ENCODE measurements at regions not wholly inside any gene's neighbourhood (a gene's known extent, or its start where the extent isn't known, plus 50 kb on each side); places are given as distances from the start of the nearest gene placed in this dataset.
"Not testable (repeated sequence)": the region's sequence is repeated elsewhere in the genome, so short reads cannot be mapped to it uniquely, and the experiment has no call there.

- peak; percentile 16 for DNase-seq
Observed at GRCh38 chr12:126212824-126213223, 1147.6 kb downstream of the AACS start.

DNA sequence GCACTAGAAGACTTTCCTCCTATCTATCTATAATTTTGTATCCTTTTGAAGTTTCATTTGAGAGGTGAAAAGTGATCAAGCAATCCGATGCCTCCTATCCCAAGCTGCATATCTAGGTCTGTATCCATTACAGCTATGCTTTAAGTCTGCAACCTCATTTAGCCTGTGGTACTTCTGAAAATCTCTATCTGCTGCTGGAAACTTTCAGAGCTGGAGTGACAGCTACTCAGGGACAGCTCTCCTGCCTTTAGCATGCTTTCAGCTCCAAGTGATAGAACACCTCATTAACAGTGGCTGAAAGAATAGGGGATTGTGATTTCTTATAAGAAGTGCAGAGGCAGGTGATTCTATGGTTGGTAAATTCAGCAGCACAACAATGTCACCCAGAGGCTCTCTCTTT is 1153.5 kb downstream of the AACS start:
- no peak for DNase-seq

DNA sequence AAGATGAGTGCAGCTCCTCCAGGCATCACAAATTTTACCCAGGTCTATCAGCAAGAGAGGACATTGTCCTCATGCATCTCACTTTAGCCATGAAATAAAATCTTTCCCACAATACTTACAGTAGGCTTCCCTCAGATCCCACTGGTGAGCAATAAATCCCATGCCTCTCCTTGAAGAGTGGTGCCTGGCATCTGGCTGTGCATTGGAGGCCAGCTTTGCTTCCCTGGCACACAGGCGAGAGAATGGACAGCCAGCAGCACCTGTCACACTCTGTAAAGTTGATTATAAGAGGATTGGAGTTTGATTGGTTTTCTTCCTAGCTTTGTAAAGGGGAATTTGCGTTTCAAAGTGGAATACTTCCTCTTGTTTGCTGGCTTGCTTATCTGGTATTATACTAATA is 1153.9 kb downstream of the AACS start:
- DNase-seq = no peak

DNA sequence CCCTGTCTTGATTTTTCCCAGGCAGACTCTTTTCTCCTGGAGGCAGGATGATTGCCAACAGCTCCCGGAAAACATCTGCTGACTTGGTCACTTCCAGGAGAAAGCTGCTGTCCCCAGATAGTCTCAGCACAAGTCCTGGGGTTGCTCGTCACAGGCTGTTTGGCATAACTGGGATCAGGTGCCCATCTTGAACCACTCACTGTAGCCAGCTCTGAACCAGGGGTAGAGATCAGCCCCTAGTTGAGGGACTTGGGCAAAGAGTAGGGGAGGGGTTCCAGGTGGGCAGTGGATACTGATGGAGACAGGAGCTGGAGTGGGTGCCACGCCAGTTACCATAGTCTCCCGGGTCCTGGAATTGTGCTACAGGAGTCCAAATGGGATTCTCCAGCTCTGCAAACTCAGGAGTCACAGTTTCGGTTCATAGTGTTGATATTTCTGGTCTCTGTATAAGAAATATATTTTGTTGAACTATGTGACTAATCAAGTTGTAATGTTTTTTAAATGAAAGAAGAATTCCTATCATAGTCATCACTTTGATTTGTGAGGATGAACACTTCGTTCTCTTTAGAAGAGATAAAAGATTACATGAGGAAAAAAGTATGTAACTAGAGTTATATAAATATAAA is 1154.5 kb downstream of the AACS start:
- DNase-seq = no peak

GRCh38 chr12:126224032-126224431 is 1158.8 kb downstream of the AACS start:
- DNase-seq = no peak

GRCh38 chr12:126228936-126229335 is 1163.7 kb downstream of the AACS start:
- no peak for DNase-seq

DNA sequence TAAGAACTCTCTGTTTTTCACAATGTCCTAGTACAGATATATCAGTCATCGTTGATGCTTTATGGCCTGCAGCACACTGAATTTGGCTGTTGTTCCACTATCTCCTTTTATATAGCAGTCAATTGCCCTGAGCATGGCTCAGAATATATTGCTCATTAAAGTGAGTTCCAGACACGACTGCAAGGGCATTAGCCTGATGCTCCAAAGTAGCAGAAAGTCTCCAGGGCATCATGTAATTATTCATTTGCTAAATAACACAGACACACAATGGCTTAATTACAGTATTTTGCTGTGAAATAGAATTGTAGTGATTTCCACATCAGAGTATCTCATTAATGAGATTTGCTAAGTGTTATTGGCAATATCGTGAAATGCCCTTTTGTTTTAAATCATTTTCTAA is 1167.5 kb downstream of the AACS start:
- no peak for DNase-seq

DNA sequence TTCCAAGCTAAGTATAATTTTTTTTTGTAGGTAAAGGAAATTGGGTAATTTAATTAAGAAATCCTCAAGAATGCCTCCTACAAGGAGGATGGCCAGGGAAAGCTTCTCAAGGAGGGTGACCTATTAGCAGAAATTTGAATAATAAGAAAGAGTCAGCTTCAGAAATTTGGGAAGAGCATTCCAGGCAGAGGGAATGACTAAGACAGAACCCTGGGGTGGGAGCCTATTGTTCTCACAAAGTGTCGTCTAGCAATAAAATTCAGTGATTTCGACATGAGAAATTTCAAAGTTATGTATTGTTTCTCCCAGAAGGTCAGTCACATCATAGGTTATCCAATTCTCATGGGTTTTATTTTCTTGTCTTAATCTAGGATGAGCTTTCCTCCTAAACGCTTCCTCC is 1168.4 kb downstream of the AACS start:
- DNase-seq = no peak

DNA sequence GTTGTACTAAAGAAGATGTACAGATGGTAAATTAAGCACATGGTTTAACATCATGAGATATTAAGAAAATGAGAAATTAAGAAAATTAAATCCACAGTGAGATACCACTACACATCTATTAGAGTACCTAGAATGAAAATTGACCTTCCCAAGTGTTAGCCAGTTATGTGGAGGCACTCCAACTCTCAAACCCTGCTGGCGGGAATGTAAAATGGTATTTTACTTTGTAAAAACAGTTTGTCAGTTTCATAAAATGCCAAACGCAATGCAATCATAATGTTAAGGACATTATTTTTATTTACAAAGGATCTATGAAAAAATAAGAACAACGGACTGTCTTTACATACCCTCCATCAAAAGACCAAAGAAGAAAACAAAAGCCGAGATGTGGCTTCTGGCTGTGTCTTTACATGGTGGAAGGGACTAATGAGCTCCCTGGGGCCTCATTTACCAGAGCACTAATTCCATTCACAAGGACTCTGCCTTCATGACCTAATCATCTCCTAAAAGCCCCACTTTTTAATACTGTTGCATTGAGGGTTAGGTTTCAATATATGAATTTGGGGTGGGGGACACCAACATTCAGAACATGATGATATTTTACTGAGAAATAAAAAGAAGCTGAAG is 1178.7 kb downstream of the AACS start:
- DNase-seq = no peak

DNA sequence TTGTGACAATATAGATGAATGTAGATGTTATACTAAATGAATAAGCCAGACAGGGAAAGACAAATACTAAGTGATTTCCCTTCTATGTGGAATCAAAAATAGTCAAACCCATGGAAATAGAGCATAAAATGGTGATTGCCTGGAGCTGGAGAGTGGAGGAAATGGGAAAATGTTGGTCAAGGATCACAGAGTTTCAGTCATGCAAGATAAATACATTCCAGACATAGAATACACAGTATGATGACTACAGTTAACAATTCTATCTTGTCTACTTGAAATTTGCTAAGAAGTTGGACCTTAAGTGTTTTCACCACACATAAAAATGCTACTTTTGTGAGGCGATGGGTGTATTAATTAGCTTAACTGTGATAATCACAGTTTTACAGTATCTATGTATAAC is 1182.7 kb downstream of the AACS start:
- DNase-seq = no peak

DNA sequence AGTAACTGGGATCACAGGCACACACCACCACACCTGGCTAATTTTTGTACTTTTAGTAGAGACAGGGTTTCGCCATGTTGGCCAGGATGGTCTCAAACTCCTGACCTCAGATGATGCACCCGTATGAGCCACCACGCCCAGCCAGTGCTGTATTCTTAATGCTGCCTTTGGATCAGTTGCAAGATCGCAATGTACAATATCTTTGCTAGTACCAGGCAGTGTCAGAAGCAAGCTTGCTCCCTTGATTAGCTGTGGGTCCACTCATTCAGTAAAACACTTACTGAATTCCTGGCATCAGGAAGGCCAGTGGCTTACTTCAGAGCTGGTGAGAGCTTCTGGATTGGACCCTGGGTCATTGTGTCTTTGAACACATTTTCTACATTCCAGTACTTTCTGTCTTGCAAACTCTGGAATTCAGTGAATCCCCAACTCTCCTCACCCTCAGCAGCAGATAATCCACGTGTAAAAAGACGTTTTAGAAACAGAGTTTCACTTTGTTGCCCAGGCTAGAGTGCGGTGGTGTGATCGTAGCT is 1183.7 kb downstream of the AACS start:
- no peak for DNase-seq

DNA sequence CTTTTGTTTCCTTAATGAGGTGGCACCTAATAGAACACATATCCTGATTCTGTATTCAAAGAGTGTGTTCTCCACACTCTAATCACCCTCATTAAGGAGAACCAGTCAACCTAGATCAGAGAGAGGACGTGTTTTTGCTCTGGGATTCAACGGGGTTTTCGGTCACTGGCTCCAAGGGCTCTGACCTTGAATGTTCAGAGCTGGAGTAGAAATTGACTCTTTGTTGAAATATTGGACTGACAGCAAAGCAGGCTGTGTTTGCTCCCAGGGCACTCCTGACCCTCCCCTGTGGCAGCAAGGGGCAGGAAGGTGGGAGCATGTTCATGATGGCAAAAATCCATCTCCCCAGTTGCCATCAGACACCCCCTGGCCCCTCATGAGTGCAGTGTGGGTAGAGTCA is 1193.0 kb downstream of the AACS start:
- no peak for DNase-seq

DNA sequence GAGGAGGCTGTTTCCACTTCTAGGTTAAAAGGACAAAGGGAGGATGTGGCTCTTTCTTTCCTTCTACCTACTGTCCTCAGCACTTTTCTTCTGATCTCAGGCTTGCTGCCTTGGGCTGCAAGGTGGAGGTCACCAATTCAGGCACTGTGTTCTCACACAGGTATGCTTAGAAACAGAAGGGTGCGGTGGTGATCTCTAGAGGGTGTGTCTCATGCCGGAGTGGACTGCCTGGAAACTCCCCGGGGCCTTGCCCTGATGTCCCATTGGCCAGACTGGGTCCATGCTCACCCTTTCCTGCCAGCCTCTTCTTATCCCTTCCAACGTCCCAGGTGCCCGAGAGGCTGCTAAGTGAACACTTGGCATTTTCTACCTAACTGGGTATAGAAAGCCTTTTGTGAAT is 1197.6 kb downstream of the AACS start:
- DNase-seq = no peak

DNA sequence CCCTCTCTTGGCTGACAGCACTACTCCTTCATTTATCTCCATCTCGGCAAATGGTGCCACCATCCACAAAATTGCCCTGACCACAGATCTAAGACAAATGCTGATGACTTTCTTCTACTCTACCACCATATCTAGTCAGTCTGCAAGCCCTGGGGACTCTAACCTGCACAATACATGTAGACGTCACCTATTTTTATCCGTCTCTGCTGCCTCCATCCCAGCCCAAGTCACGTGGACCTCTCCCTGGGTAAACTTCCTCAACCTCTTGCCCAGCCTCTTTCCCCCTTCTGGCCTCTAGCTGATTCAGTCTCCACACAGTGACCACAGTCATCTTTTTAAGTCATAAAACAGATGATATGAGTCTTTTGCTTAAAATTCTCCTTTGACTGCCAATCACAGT is 1203.0 kb downstream of the AACS start:
- DNase-seq = no peak

GRCh38 chr12:126271159-126271558 is 1205.9 kb downstream of the AACS start:
- no peak for DNase-seq

- DNase-seq = no peak
Observed at GRCh38 chr12:126282691-126283090, 1217.5 kb downstream of the AACS start.

DNA sequence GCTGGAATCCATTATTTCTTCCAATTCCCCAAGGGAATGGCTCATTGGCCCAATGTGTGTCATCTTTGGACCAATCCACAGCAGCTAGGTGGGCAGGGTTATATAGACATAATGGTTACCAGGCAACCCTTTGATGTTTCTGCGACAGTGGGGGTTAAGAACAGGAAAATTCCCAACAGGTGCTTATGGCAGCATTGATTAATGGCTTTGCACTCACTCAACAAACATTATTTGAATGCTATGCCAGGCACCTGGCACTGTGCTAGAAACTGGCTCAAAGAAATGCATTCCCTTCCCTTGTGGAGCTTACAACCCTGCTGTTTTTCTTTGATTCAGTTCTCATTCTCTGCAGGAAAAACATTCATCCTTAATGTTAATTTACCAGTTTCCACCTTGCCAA is 1221.0 kb downstream of the AACS start:
- DNase-seq = no peak

- DNase-seq = no peak
Observed at GRCh38 chr12:126290456-126290855, 1225.2 kb downstream of the AACS start.

DNA sequence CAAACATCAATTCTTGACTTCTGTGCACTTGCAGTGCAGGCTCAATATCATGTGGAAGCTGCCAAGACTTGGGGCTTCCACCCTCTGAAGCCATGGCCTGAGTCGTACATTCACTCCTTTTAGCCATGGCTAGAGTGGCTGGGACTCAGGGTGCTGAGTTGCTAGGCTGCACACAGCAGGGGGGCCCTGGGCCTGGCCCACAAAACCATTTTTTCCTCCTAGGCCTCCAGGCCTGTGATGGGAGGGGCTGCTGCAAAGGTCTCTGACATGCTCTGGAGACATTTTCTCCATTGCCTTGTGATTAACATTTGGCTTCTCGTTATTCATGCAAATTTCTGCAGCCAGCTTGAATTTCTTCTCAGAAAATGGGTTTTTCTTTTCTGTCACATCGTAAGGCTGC is 1226.8 kb downstream of the AACS start:
- DNase-seq = not testable (repeated sequence)

- no peak for DNase-seq
Observed at GRCh38 chr12:126295652-126296051, 1230.4 kb downstream of the AACS start.

DNA sequence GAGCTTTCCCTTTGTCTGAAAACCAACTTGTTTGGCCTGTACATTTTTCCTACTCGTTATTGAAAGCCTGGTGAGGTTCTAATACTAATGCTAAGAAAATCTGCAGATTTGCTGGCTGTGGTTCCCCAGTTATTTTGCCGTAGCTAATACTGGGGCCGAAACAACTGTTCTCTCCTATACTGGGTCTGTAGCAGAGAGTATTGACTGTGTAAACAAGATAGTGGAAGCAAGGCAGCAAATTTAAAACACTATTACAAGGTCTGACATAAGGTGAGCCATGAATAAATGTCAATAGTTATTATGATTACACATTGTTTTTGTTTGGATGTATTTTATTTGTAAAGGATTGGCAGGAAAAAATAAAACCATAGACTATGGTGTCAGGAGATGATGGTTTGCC is 1244.0 kb downstream of the AACS start:
- DNase-seq = no peak

- DNase-seq = no peak
Observed at GRCh38 chr12:126312457-126312856, 1247.2 kb downstream of the AACS start.

DNA sequence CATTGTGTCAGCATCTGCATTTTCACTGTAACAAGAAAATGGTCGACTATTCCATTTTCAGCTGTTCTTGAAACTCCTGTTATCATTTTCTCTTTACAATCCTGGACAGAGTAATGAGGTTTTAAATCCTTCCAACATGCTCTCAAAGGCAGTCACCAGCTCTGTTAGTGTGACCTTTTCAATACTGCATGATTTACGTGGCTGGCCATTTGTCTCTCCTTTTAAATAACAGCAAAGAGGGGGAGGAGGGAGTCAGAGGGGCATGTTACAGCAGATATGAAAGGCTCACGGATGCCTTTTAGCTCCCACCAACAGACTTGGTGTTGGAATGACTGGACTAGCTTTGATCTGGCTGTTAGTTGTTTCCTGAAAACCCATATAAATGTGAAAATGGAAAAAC is 1251.2 kb downstream of the AACS start:
- no peak for DNase-seq

GRCh38 chr12:126337556-126338441 is 1272.6 kb downstream of the AACS start:
- DNase-seq = no peak

All from NCI-H1105 (cell line).